HepG2 (cell line): ENCODE measurements at regions not wholly inside any gene's neighbourhood (a gene's known extent, or its start where the extent isn't known, plus 50 kb on each side); places are given as distances from the start of the nearest gene placed in this dataset.

Source experiments
- BHLHE40 ChIP-seq: IDR thresholded peaks from 2 replicates; pipeline ENCODE4 v1.6.1; 2011; ENCODE audit warnings: low read length, improper control_type of control experiment
- CTCF ChIP-seq: sonication (generic); formaldehyde crosslinking; IDR thresholded peaks from 2 replicates; pipeline ENCODE4 v1.5.0; 2020; ENCODE audit warnings: mild to moderate bottlenecking, missing genetic modification reagents, moderate library complexity
- EZH2 ChIP-seq: conservative IDR thresholded peaks from 2 replicates; pipeline ENCODE4 v1.6.1; 2012; ENCODE audit warnings: mild to moderate bottlenecking, low read depth, low read length, moderate library complexity
- FIP1L1 ChIP-seq: fragments of 200-400 bp; formaldehyde crosslinking; IDR thresholded peaks from 2 replicates; pipeline ENCODE4 v1.6.1; 2018; ENCODE audit warnings: low read depth, mild to moderate bottlenecking, low read length, moderate library complexity, borderline replicate concordance; ENCODE audit not compliant: insufficient read depth
- NFYB ChIP-seq: sonication (generic); formaldehyde crosslinking; IDR thresholded peaks from 2 replicates; pipeline ENCODE4 v1.4.0; 2020; ENCODE audit warnings: missing genetic modification reagents
- RELA ChIP-seq: sonication (generic); formaldehyde crosslinking; IDR thresholded peaks from 2 replicates; pipeline ENCODE4 v1.4.0; 2020; ENCODE audit warnings: missing genetic modification reagents
- SAFB2 ChIP-seq: sonication (generic); formaldehyde crosslinking; IDR thresholded peaks from 2 replicates; pipeline ENCODE4 v1.5.1; 2020; ENCODE audit warnings: missing genetic modification reagents, low read depth, mild to moderate bottlenecking, borderline replicate concordance
- ZNF580 ChIP-seq: IDR thresholded peaks from 2 replicates; pipeline ENCODE4 v1.6.1; 2016; ENCODE audit warnings: low read depth, borderline replicate concordance

GRCh38 chr7:115409682-115410433, 488.0 kb downstream of the MDFIC start:
- no peak for TF ChIP-seq FIP1L1
- TF ChIP-seq SAFB2 = no peak
- TF ChIP-seq ZNF580 = no peak
- TF ChIP-seq CTCF (CRISPR knock-in tag) = no peak
- TF ChIP-seq RELA (CRISPR knock-in tag) = no peak
- TF ChIP-seq BHLHE40 = no peak
- TF ChIP-seq NFYB (CRISPR knock-in tag) = no peak
- TF ChIP-seq EZH2 = no peak
